Epithelial cell of esophagus (primary cell): ENCODE measurements at regions not wholly inside any gene's neighbourhood (a gene's known extent, or its start where the extent isn't known, plus 50 kb on each side); places are given as distances from the start of the nearest gene placed in this dataset.
A peak's percentile ranks its signal among the peaks of the same experiment; 100 is the strongest.

Experiments
- DNase-seq: peaks from one replicate; pipeline ENCODE4 v3.0.0; 2010; ENCODE audit warnings: low read depth
- H3K4me3 ChIP-seq: 2 replicates; pipeline ENCODE4 v1.5.1; 2011; ENCODE audit warnings: mild to moderate bottlenecking, low read length, control low read depth
- TF ChIP-seq, protein P1 (sequence below): IDR thresholded peaks from 2 replicates; pipeline ENCODE4 v1.5.1; 2011; ENCODE audit warnings: low read depth, mild to moderate bottlenecking, low read length, control low read depth, inconsistent platforms; ENCODE audit not compliant: insufficient read depth; ENCODE audit errors: missing control alignments

DNA sequence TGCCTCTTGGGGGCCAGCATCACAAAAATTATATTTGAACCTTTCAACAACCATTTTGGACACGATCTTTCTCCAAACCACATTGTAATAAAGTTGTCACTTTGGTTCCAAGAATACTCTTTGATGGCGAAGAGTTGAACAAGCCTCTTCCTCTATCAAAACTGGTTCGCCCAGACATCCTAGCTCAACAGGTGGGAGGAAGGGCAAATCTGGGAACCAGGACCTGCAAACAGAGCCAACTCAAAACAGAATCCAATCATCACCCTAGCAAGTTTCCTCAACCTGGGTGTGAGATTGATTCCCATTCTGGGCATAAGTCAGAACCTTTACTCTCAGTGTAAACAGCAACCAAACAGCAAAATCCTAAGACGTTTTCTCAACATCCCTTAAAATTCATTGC is 141.2 kb upstream of the RREB1 start:
- H3K4me3 ChIP-seq: no peak overlapping the region
- no peak for DNase-seq
- TF ChIP-seq, protein P1, sequence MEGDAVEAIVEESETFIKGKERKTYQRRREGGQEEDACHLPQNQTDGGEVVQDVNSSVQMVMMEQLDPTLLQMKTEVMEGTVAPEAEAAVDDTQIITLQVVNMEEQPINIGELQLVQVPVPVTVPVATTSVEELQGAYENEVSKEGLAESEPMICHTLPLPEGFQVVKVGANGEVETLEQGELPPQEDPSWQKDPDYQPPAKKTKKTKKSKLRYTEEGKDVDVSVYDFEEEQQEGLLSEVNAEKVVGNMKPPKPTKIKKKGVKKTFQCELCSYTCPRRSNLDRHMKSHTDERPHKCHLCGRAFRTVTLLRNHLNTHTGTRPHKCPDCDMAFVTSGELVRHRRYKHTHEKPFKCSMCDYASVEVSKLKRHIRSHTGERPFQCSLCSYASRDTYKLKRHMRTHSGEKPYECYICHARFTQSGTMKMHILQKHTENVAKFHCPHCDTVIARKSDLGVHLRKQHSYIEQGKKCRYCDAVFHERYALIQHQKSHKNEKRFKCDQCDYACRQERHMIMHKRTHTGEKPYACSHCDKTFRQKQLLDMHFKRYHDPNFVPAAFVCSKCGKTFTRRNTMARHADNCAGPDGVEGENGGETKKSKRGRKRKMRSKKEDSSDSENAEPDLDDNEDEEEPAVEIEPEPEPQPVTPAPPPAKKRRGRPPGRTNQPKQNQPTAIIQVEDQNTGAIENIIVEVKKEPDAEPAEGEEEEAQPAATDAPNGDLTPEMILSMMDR: no peak

GRCh38 chr6:6968357-6968730 is 139.4 kb upstream of the RREB1 start:
- no peak for DNase-seq
- no peak overlapping the region for H3K4me3 ChIP-seq
- TF ChIP-seq, protein P1: no peak

- TF ChIP-seq, protein P1: no peak
- DNase-seq: no peak
- no peak overlapping the region for H3K4me3 ChIP-seq
Measured at GRCh38 chr6:6968731-6969552, 138.8 kb upstream of the RREB1 start.

DNA sequence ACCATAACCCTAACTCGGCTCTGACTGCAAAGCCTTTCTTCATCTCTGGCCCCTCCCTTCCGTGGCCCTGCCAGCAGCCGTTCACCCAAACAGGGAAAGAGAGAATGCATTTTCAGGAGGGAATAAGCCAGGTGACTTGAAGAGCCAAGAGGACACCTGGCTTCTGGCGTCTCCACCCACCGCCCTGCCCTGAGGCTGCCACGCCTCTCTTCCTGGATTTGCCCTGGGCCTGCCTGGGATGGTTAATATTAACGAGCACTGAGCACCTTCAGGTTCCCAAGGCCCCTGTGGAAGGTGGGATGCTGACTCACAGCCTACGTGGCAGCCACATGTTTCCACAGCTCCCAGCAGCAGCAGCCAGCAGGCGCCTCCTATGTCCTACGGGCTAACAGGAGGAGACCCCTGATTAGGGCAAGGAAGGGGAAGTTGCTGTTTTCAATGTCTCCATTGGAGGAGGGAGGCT is 138.0 kb upstream of the RREB1 start:
- TF ChIP-seq, protein P1: no peak
- peak; percentile 93 for DNase-seq
- no peak overlapping the region for H3K4me3 ChIP-seq

DNA sequence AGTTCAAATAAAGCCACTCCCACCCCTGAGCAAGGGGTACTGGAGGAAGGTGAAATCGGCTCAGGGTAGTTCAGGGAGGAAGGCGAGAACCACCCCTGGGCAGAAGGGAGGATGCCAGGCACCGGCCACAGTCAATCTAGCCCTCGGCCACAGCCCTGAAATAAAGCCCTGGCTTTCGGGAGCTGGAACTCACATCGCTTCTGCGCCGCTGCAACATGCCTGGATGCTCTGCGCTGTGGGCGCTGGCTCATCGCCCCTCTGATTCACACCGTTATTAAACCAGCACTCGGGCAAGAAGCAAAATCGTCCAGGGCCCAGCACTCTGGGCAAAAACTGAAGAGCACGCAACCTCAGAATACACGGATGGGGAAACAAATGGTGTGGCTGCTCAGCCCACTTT is 136.9 kb upstream of the RREB1 start:
- no peak for DNase-seq
- H3K4me3 ChIP-seq: no peak overlapping the region
- TF ChIP-seq, protein P1: no peak

DNA sequence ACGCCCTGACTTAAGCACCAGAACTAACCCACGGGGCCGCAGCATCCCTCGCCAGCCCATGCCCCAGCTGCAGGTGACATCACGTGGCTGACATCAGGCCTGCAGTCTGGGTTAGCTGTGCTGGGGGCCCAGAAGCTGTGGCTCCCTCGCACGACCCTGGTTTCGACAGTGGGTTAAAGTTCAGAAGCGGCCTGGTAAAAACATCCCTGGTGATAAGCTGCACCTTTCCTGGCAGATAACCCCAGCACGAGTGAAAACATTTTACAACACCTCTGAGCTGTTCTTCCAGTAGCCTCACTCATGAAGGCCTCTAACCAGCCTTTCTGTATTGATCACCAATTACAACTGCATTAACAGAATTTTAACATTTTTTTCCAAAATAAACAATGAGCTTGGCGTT is 136.4 kb upstream of the RREB1 start:
- TF ChIP-seq, protein P1: no peak
- H3K4me3 ChIP-seq: no peak overlapping the region
- DNase-seq: no peak

- H3K4me3 ChIP-seq: no peak overlapping the region
- peak; percentile 70 for DNase-seq
- TF ChIP-seq, protein P1: no peak
Measured at GRCh38 chr6:6972456-6972855, 135.3 kb upstream of the RREB1 start.
